K562 (cell line): ENCODE measurements at regions not wholly inside any gene's neighbourhood (a gene's known extent, or its start where the extent isn't known, plus 50 kb on each side); places are given as distances from the start of the nearest gene placed in this dataset.

ENCODE experiments used
- BCLAF1 ChIP-seq, 2 experiments: fragments of 450-650 bp in 1 of 2; IDR thresholded peaks; 2 replicates each; pipeline ENCODE4 v1.6.1; 2011 to 2017; ENCODE audit warnings: low read depth in 2 of 2, antibody characterized with exemption in 1 of 2, borderline replicate concordance in 1 of 2, low read length in 1 of 2, mild to moderate bottlenecking in 1 of 2, mixed read lengths in 1 of 2; ENCODE audit not compliant: control insufficient read depth in 1 of 2
- CBFB ChIP-seq: sonication (generic); formaldehyde crosslinking; IDR thresholded peaks from 2 replicates; pipeline ENCODE4 v1.4.0; 2020; ENCODE audit warnings: mild to moderate bottlenecking, missing genetic modification reagents
- CXXC5 ChIP-seq: fragments of 250-450 bp; sonication (Bioruptor Pico); IDR thresholded peaks from 2 replicates; pipeline ENCODE4 v1.8.0; 2022; ENCODE audit warnings: inconsistent platforms, mild to moderate bottlenecking, moderate library complexity
- EP300 ChIP-seq: IDR thresholded peaks from 2 replicates; pipeline ENCODE4 v1.6.1; 2012; ENCODE audit warnings: low read length, improper control_type of control experiment
- HNRNPUL1 ChIP-seq: fragments of 200-400 bp; formaldehyde crosslinking; IDR thresholded peaks from 2 replicates; pipeline ENCODE4 v1.6.1; 2017; ENCODE audit warnings: low read length
- HOMEZ ChIP-seq: fragments of 250-450 bp; sonication (Bioruptor Pico); IDR thresholded peaks from 2 replicates; pipeline ENCODE4 v1.4.0; 2020; ENCODE audit warnings: mild to moderate bottlenecking, moderate library complexity
- PATZ1 ChIP-seq: fragments of 250-450 bp; sonication (Bioruptor Pico); IDR thresholded peaks from 2 replicates; pipeline ENCODE4 v1.5.0; 2020; ENCODE audit warnings: mild to moderate bottlenecking, borderline replicate concordance
- POLR2AphosphoS5 ChIP-seq: IDR thresholded peaks from 2 replicates; pipeline ENCODE4 v1.6.1; 2011; ENCODE audit warnings: mild to moderate bottlenecking, low read depth, low read length, moderate library complexity; ENCODE audit not compliant: control insufficient read depth, insufficient read depth
- RCOR1 ChIP-seq, 2 experiments: IDR thresholded peaks; 2 replicates each; pipeline ENCODE4 v1.6.1; 2012; ENCODE audit warnings: low read depth in 2 of 2, low read length in 2 of 2, borderline replicate concordance in 1 of 2, improper control_type of control experiment in 1 of 2
- RFX5 ChIP-seq: IDR thresholded peaks from 2 replicates; pipeline ENCODE4 v1.6.1; 2011; ENCODE audit warnings: low read depth, mild to moderate bottlenecking, improper control_type of control experiment, low read length
- SIN3B ChIP-seq: fragments of 450-650 bp; IDR thresholded peaks from 2 replicates; pipeline ENCODE4 v1.6.1; 2017; ENCODE audit warnings: low read depth, mild to moderate bottlenecking, moderate library complexity
- XRCC4 ChIP-seq: IDR thresholded peaks from one replicate; pipeline ENCODE4 v1.6.1; 2011; ENCODE audit not compliant: insufficient read depth, insufficient read length; ENCODE audit errors: extremely low read depth
- ZNF274 ChIP-seq: IDR thresholded peaks from 2 replicates; pipeline ENCODE4 v1.6.1; 2011; ENCODE audit warnings: low read depth, mild to moderate bottlenecking, low read length, moderate library complexity, borderline replicate concordance
- ZNF384 ChIP-seq: IDR thresholded peaks from 2 replicates; pipeline ENCODE4 v1.6.1; 2012; ENCODE audit warnings: low read depth, low read length, improper control_type of control experiment

GRCh38 chr18:40367576-40367975 is 1587.5 kb upstream of the PIK3C3 start:
- TF ChIP-seq ZNF384 = no peak
- TF ChIP-seq RFX5 = no peak
- TF ChIP-seq EP300 = no peak
- no peak for TF ChIP-seq SIN3B
- TF ChIP-seq XRCC4 = no peak
- TF ChIP-seq PATZ1 (CRISPR knock-in tag) = no peak
- TF ChIP-seq ZNF274 = no peak
- no peak for TF ChIP-seq RCOR1 (IDR thresholded peaks at IDR 0.05; ENCODE audit: borderline replicate concordance in 1 of 2, low read depth in 2 of 2, low read length in 2 of 2)
- no peak for TF ChIP-seq CXXC5 (CRISPR knock-in tag)
- TF ChIP-seq POLR2AphosphoS5 = no peak
- no peak for TF ChIP-seq HOMEZ
- no peak for TF ChIP-seq CBFB (CRISPR knock-in tag)
- no peak for TF ChIP-seq HNRNPUL1
- TF ChIP-seq BCLAF1 (IDR thresholded peaks at IDR 0.05; ENCODE audit: borderline replicate concordance in 1 of 2, control insufficient read depth in 1 of 2, low read depth in 2 of 2, low read length in 1 of 2) = no peak
